D721Med (cell line): ENCODE measurements at regions not wholly inside any gene's neighbourhood (a gene's known extent, or its start where the extent isn't known, plus 50 kb on each side); places are given as distances from the start of the nearest gene placed in this dataset.

ENCODE experiments used
- DNase-seq: peaks from one replicate; pipeline ENCODE4 v3.0.0; 2011; ENCODE audit warnings: low spot score; ENCODE audit not compliant: insufficient read length
- FAIRE-seq: peaks from 2 replicates; lab custom pipeline; 2011; peaks lifted over from hg19 to GRCh38; lab: Jason Lieb, UNC
- TF ChIP-seq, protein P1 (sequence below): IDR thresholded peaks from 2 replicates; pipeline ENCODE4 v1.5.1; 2012; ENCODE audit warnings: mild to moderate bottlenecking, control low read depth; ENCODE audit not compliant: insufficient read depth; ENCODE audit errors: missing control alignments

DNA sequence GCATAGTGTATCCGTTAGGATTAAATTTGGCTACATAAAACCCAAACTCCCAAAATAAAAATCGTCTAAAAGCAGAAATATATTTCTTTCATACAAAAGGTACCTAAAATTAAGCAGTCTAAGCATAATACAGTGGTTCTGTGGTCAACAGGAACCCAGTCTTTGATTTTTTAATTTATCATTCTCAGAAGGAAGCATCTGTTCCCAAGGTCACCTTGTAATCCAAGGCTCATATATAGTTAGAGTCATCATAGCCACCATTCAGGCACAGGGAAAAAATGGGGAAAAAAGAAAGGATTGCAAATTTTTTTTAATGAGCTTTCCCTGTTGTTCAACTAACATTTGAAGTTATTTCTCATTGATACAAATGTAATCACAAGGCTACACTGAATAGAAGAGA lies 983.2 kb downstream of the PLOD2 start:
- TF ChIP-seq, protein P1, sequence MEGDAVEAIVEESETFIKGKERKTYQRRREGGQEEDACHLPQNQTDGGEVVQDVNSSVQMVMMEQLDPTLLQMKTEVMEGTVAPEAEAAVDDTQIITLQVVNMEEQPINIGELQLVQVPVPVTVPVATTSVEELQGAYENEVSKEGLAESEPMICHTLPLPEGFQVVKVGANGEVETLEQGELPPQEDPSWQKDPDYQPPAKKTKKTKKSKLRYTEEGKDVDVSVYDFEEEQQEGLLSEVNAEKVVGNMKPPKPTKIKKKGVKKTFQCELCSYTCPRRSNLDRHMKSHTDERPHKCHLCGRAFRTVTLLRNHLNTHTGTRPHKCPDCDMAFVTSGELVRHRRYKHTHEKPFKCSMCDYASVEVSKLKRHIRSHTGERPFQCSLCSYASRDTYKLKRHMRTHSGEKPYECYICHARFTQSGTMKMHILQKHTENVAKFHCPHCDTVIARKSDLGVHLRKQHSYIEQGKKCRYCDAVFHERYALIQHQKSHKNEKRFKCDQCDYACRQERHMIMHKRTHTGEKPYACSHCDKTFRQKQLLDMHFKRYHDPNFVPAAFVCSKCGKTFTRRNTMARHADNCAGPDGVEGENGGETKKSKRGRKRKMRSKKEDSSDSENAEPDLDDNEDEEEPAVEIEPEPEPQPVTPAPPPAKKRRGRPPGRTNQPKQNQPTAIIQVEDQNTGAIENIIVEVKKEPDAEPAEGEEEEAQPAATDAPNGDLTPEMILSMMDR, result no peak
- FAIRE-seq (no peak), DNase-seq (no peak)

DNA sequence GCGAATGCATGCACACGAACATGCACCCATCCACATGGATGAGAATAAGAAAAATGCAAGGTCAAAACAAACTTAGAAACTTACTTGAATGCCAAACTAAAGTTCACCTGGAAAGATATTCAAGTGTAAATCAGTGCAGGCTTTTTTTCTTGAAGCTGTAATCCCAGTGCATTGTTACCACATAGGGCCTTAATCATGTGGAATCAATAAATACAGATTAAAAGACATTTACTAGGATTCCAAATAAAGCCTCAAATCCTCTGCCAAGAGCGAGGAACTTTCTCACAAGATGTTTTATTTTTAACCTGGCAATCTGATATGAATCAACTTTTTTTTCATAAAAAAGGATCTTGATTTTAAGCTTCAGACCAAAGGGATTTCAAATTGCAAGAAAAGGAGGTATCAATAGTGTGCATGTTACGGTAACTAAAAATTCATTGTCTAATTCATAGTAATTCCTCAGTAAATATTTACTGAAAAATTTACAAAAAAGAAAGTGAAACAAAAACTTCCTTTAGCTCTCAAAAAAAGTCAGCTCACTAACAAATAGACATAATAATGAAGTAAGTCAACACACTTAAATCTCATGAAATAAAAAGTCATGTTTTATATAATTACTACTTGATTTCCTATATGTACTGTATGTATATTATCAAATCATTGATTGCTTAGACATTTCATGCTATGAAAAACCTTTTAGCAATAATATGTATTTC lies 978.6 kb downstream of the PLOD2 start:
- FAIRE-seq, result peak; percentile 90
- TF ChIP-seq, protein P1, result no peak
- no peak for DNase-seq

DNA sequence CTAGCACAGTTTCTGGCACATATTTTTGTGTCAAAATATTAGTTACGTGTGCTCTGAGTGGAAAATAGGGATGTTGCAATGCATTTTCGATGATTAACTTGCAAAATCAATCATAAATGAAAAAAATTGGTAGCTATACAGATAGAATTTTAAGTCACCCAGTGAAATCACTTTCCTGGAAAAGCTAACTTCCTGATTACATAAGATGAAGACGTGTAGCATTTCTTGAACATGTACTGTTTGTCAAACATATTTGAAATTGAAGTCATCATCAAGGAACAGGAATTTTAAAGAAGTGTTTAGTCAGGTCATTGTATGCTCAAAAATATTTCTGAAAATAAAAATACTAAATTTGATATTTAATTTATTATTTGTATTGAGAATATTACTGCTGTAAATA lies 977.7 kb downstream of the PLOD2 start:
- DNase-seq (no peak), FAIRE-seq (no peak)
- TF ChIP-seq, protein P1, result no peak

DNA sequence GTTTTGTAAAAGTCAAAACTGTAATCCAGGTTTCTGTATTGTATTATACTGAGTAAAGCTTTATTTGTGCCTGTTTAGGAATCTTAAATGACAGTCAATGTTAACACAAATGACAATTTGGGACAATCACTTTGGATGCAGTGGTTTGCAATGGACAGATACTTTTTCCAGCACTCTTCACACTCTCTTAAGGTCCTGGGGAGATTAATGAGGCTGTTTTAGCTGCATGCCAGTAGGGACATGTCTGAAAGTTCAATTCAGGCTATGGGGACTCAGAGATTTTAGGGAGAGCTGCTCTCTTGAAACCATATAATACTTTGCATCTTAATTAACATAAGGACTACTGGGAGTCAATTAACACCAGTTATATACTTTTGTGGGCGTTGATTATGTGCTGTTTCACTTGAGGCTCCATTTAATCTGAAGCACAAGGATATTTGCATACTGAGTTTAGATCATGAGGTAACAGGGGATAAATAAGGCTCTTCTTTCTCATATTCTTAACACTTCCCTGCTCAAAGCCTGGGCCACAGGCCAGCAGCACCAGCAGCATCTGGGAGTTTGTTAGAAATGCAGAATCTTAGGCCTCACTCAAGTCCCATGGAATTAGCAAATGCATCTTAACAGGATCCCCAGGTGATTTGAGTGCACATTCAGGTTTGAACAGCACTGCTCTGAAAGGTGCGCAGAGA lies 972.8 kb downstream of the PLOD2 start:
- DNase-seq (no peak), FAIRE-seq (no peak)
- TF ChIP-seq, protein P1, result no peak

DNA sequence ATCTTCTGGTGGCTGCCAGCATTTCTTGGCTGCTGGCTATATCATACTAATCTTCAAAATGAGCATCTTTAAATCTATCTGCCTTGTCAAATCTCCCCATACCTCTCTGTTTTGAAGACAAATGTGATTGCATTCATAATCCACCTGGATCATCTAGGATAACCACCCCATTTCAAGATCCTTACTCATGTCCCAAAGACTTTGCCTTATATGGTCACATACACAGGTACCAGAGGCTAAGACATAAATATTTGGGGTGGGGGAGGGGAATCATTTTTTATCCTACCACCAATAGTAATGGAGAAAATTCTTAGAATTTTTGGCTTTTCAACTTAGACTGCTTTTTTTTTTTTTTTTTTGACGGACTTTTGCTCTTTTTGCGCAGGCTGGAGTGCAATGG lies 970.8 kb downstream of the PLOD2 start:
- TF ChIP-seq, protein P1, result no peak
- DNase-seq, result no peak
- peak; percentile 95 for FAIRE-seq

DNA sequence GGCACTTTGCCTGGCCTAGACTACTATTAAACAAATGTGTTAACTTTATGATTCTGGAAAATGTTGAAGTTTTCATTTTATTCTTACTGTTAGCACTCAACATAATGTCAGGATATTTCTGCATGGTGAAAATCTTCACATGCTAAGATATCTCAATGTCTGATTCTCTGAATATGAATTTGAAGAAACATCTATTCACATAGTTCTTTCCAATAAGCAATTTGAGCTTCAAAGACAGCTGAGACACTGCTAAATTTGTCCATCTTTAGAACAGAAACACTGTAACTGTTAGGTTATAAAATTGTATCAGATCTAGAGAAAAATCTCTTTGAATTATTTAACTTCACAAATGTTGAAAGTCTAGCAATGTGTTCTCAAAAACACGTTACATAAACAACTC lies 970.2 kb downstream of the PLOD2 start:
- TF ChIP-seq, protein P1, result no peak
- no peak for FAIRE-seq
- no peak for DNase-seq

DNA sequence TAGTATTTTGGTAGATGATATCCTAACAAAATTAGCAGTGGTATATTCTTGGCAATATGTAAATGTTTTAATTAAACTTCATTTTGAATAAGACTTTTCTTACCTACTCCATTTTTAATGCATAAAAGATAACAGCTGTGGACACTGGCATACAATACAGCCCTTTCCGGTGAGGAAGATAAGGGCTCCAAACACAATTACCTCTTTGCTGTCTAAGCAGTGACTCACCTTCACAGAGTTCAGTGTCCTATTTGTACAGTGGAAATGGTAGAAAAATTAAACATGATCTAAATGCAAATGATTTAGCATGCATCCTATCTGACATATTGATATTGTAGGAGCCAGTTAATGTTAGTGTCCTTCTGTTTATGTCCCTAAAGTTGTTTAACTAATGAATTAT lies 969.4 kb downstream of the PLOD2 start:
- peak; percentile 44 for FAIRE-seq
- no peak for DNase-seq

More for the DNA sequence above, 969.4 kb downstream of the PLOD2 start:
- TF ChIP-seq, protein P1, result no peak
